ENCODE measurements at regions not wholly inside any gene's neighbourhood (a gene's known extent, or its start where the extent isn't known, plus 50 kb on each side); places are given as distances from the start of the nearest gene placed in this dataset.

GRCh38 chr10:8128511-8128910, 74.0 kb downstream of the GATA3 start:
- no peaks in the 10 kb centered on the region for H3K4me1 ChIP-seq (ENCODE audit: insufficient read depth)
- TF ChIP-seq EZH2phosphoT487 (IDR thresholded peaks at IDR 0.05; ENCODE audit: insufficient read depth, low read depth) (no peak), EZH2 (IDR thresholded peaks at IDR 0.05; ENCODE audit: insufficient read depth, poor library complexity, severe bottlenecking) (no peak)

GRCh38 chr10:8129438-8129837, 75.0 kb downstream of the GATA3 start:
- WGBS, 2 experiments (ENCODE audit: low coverage in 1 of 2, low lambda C conversion rate in 2 of 2, missing lambda C conversion rate in 2 of 2): 3 to 9% methylated on average over 2 of the region's 2 CpGs
- Histone ChIP-seq H4K20me1 (ENCODE audit: insufficient read depth) (no peaks in the 10 kb centered on the region), H3K79me2 (ENCODE audit: insufficient read depth) (no peaks in the 10 kb centered on the region), H3F3A (ENCODE audit: insufficient read depth) (no peaks in the 10 kb centered on the region), H3K4me3 (no peak overlapping the region), H3K9ac (no peak overlapping the region), H3K9me3 (ENCODE audit: low read depth) (no peaks in the 10 kb centered on the region), H3K9me2 (ENCODE audit: insufficient read depth) (no peaks in the 10 kb centered on the region), H3K27ac (no peak overlapping the region), H3K27me3 (replicated peaks; ENCODE audit: insufficient read depth) (no peaks in the 10 kb centered on the region), H3K4me1 (ENCODE audit: insufficient read depth) (no peaks in the 10 kb centered on the region), H3K4me2 (ENCODE audit: unreplicated experiment) (no peak overlapping the region), H3K36me3 (ENCODE audit: low read depth) (no peaks in the 10 kb centered on the region), H2AFZ (no peak overlapping the region)
- DNase-seq: no peak
- TF ChIP-seq EZH2phosphoT487 (IDR thresholded peaks at IDR 0.05; ENCODE audit: insufficient read depth, low read depth): no peak
- TF ChIP-seq EZH2 (IDR thresholded peaks at IDR 0.05; ENCODE audit: insufficient read depth, poor library complexity, severe bottlenecking): no peak
- in situ Hi-C loops (cut with MboI): no loop called here

More at GRCh38 chr10:8128511-8128910, 74.0 kb downstream of the GATA3 start:
- WGBS, 2 experiments (ENCODE audit: low coverage in 1 of 2, low lambda C conversion rate in 2 of 2, missing lambda C conversion rate in 2 of 2): 52 to 54% methylated on average over 3 of the region's 3 CpGs
- no peak overlapping the region for H3K4me2 ChIP-seq (ENCODE audit: unreplicated experiment)
- no peak overlapping the region for H2AFZ ChIP-seq
- H3K4me3 ChIP-seq: no peak overlapping the region
- H3F3A ChIP-seq (ENCODE audit: insufficient read depth): no peaks in the 10 kb centered on the region
- no peak overlapping the region for H3K9ac ChIP-seq
- DNase-seq: no peak
- no peaks in the 10 kb centered on the region for H3K79me2 ChIP-seq (ENCODE audit: insufficient read depth)
- H3K36me3 ChIP-seq (ENCODE audit: low read depth): no peaks in the 10 kb centered on the region
- in situ Hi-C loops (cut with MboI): no loop called here
- no peaks in the 10 kb centered on the region for H3K27me3 ChIP-seq (replicated peaks; ENCODE audit: insufficient read depth)
- no peaks in the 10 kb centered on the region for H4K20me1 ChIP-seq (ENCODE audit: insufficient read depth)
- no peak overlapping the region for H3K27ac ChIP-seq
- no peaks in the 10 kb centered on the region for H3K9me3 ChIP-seq (ENCODE audit: low read depth)
- no peaks in the 10 kb centered on the region for H3K9me2 ChIP-seq (ENCODE audit: insufficient read depth)

DNA sequence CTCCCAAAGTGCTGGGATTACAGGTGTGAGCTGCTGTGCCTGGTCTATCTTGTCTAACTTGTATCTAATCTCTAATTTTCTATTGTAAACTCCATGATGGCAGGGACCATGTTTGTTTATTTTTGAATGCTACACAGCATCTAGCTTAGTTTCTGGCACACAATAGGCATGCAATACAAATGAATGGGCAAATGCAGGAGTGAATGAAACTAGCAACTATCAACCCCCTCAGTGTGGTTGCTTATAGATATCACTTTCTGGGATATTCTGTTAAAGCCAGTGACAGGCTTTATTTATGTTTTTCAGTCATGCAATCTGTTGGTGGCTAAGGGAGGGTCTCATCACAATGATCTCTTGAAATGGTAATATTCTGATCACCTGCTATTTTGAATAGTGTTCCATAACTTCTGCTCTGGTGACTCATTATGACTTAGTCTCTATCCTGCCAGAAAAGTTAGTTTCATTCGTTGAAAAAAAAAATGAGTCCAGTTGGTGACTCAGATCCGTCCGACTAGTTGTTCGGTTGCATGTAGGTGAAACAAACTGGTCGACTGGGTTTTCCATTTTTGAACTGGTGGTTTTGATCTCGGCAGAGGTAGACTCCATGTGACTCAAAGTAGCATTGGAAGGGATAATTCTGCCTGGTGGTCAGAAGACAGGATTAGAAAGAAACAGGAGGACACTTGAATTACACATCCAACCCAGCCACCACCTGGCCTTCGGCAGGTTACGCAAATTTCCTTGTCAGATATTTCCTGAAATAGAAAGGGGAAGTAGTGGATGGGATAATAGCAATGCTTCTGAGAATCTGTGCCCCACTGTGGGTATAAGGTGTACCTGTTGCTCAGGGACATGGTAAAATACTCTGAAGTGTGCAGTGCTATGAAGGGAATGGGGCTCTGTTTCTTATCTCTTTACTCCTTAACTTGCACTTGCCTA, 76.8 kb downstream of the GATA3 start:
- in situ Hi-C loops (cut with MboI): no loop called here
- H3K9ac ChIP-seq: no peak overlapping the region
- 62 to 68% methylated on average over 8 of the region's 8 CpGs for WGBS, 2 experiments (ENCODE audit: low coverage in 1 of 2, low lambda C conversion rate in 2 of 2, missing lambda C conversion rate in 2 of 2)

DNA sequence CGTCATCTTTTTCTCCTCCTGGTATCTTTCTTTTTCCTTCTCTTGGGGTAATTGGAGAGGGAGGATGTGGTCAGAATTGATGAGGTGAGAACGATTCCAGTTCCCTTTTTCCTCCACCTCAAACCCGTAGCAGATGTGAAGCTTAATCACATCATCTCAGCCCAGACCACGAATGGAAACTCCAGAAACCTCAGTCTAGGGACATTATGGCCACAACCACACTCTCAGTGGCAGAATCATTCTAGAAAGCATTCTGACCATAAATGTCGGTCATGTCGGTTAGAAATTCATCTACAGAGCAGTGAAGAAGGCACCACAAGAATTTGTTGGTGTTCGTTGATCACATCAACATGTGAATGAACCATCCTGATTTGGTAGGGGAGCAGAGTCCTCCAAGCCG, 78.7 kb downstream of the GATA3 start:
- no peak overlapping the region for H3K9ac ChIP-seq
- no peak overlapping the region for H2AFZ ChIP-seq
- WGBS, 2 experiments (ENCODE audit: low coverage in 1 of 2, low lambda C conversion rate in 2 of 2, missing lambda C conversion rate in 2 of 2): 23 to 32% methylated on average over 8 of the region's 8 CpGs
- no peaks in the 10 kb centered on the region for H3K27me3 ChIP-seq (replicated peaks; ENCODE audit: insufficient read depth)
- no peaks in the 10 kb centered on the region for H3K4me1 ChIP-seq (ENCODE audit: insufficient read depth)
- no peaks in the 10 kb centered on the region for H3K79me2 ChIP-seq (ENCODE audit: insufficient read depth)
- no peaks in the 10 kb centered on the region for H4K20me1 ChIP-seq (ENCODE audit: insufficient read depth)
- no peaks in the 10 kb centered on the region for H3F3A ChIP-seq (ENCODE audit: insufficient read depth)
- no peak overlapping the region for H3K27ac ChIP-seq
- no peaks in the 10 kb centered on the region for H3K9me2 ChIP-seq (ENCODE audit: insufficient read depth)
- in situ Hi-C loops (cut with MboI): no loop called here
- TF ChIP-seq EZH2 (IDR thresholded peaks at IDR 0.05; ENCODE audit: insufficient read depth, poor library complexity, severe bottlenecking) (no peak), EZH2phosphoT487 (IDR thresholded peaks at IDR 0.05; ENCODE audit: insufficient read depth, low read depth) (no peak)
- H3K4me3 ChIP-seq: no peak overlapping the region
- H3K4me2 ChIP-seq (ENCODE audit: unreplicated experiment): no peak overlapping the region
- H3K36me3 ChIP-seq (ENCODE audit: low read depth): no peaks in the 10 kb centered on the region
- no peaks in the 10 kb centered on the region for H3K9me3 ChIP-seq (ENCODE audit: low read depth)
- no peak for DNase-seq

More for the DNA sequence above, 76.8 kb downstream of the GATA3 start:
- TF ChIP-seq EZH2 (IDR thresholded peaks at IDR 0.05; ENCODE audit: insufficient read depth, poor library complexity, severe bottlenecking) (no peak), EZH2phosphoT487 (IDR thresholded peaks at IDR 0.05; ENCODE audit: insufficient read depth, low read depth) (no peak)
- no peaks in the 10 kb centered on the region for H3K9me2 ChIP-seq (ENCODE audit: insufficient read depth)
- peak; percentile 4 for DNase-seq
- H3K4me3 ChIP-seq: no peak overlapping the region
- H3K36me3 ChIP-seq (ENCODE audit: low read depth): no peaks in the 10 kb centered on the region
- H3F3A ChIP-seq (ENCODE audit: insufficient read depth): no peaks in the 10 kb centered on the region
- H3K27ac ChIP-seq: no peak overlapping the region
- no peaks in the 10 kb centered on the region for H3K79me2 ChIP-seq (ENCODE audit: insufficient read depth)
- H3K4me1 ChIP-seq (ENCODE audit: insufficient read depth): no peaks in the 10 kb centered on the region
- H2AFZ ChIP-seq: no peak overlapping the region
- no peaks in the 10 kb centered on the region for H4K20me1 ChIP-seq (ENCODE audit: insufficient read depth)
- no peak overlapping the region for H3K4me2 ChIP-seq (ENCODE audit: unreplicated experiment)
- no peaks in the 10 kb centered on the region for H3K9me3 ChIP-seq (ENCODE audit: low read depth)
- H3K27me3 ChIP-seq (replicated peaks; ENCODE audit: insufficient read depth): no peaks in the 10 kb centered on the region
